GM21717 (cell line): ENCODE measurements at regions not wholly inside any gene's neighbourhood (a gene's known extent, or its start where the extent isn't known, plus 50 kb on each side); places are given as distances from the start of the nearest gene placed in this dataset.
"Not testable (repeated sequence)": the region's sequence is repeated elsewhere in the genome, so short reads cannot be mapped to it uniquely, and the experiment has no call there.

Experiments used
- ATAC-seq: cut with Tn5 transposase; IDR thresholded peaks from one replicate; pipeline ENCODE4 v1.9.1; 2021; ENCODE audit warnings: mild to moderate bottlenecking, moderate library complexity; ENCODE audit not compliant: unreplicated experiment

DNA sequence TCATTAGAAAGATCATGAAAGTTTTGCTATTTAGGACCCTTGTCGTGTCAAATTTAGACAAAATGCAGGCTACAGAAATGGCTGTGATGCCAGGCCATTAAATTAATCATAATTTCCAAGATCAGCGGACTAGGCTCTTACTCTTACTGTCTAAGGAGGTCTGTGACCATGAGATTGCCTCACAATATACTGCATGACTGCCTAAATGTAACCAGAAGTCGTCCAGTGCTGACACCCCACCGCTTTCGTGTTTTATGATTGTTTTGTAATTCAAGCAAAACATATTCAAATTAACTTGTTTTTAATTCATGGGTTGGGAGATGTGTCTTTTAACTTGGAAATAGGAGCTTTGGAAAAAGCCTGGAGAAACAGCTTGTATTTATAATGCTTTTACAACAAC lies 947.5 kb downstream of the BRINP3 start:
- ATAC-seq, result no peak

DNA sequence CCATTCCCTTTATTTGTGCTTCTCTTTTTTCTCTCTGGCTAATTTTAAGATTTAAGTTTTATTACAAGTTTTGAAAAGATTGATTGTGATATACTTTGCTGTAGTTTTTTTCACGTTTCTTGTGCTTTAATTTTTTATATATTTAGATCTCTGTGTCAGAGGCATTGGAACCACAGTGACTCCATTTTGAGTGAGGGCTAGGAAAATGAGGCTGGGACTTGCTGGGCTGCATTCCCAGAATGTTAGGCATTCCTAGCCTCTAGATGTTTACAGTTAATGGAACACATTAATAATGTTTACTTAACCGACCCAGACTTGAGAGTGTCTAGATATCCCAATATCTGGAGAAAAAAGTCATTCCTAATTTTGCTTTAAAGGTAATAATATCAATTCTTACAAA lies 939.4 kb downstream of the BRINP3 start:
- no peak for ATAC-seq

DNA sequence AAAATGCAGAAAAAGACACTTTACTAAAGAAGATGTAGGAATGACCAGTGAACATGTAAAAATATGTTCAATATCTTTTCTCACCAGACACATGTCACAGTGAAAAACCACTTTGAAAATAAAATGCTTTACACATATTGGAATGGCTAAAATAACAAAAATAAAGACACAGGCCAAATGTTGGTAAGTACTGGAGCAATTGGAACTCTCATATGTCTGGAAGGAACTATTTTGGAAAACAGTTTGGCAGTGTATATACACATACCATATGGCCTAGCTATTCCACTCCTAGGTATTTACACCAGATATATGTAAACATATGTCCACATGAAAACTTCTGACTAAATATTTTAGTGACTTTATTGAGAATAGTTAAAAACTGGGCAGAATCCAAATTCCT lies 927.2 kb downstream of the BRINP3 start:
- no peak for ATAC-seq

DNA sequence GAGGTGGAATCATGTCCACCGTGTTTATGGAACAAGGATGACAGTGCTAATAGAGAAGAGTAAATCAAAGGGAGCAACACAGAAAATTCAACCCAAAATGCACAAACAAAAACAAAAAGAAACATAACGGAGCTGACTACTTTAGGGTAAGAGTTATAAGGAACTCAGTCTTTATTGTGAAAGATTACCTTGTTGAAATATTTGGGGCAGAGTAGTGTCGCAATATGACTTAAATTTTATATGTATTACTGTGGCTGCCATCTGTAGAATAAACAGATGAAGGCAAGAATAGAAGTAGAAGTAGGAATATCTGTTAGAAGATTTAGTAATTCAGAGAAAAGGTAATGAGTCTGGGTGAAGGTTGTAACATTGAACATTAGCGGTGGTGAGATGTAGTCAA lies 913.9 kb downstream of the BRINP3 start:
- ATAC-seq, result no peak

DNA sequence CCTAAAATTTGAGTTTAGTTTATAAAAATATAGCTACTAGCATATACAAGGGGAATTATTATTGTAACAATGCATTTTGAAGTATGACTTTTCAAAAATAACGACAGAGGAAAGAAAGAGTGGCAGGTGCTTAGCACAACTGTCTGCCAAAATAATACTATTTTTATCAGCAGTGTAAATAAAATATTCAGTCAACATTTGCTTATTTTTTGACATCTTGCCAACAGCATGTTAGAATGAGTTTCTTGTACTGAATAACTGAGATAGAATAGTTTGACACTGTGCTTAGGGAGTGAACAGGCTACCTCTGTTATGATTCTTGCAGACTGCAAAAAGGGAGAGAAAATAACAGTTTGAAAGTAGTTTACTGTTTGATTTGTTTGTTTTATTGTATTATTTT lies 909.8 kb downstream of the BRINP3 start:
- no peak for ATAC-seq

DNA sequence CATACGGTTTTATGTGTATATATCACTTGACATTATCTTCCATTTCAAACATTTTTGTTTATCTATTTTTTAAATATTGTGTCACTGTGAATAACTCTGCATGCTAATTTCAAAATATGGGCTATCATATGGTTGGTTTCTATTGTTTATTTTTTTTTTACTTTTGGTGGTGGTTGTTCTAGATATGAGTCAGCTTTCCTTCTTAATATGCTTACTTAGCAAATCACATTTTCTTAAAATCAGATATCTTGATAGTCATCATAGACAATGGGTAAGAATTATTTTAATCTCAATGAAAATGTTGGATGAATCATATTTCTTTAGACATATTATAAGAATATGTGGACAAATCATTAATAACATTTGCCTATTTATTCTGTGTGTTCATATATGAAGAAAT lies 881.5 kb downstream of the BRINP3 start:
- no peak for ATAC-seq

DNA sequence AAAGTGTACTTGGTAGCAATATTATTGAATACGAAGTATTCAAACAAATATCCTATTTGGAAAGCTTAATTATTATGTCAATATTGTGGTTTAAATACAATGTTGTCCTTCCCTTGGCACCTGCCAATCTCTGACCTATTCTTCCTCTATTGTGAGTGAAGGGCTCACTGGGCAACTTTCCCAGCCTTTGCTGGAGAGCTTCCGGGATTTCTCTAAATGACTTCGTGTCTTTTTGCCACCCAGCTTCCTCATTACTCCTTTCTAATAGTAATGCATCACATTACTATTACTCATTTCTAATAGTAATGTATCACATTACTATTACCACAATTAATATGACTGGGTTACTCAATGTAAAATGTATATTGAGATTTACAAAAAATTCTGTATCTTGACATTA lies 880.6 kb downstream of the BRINP3 start:
- no peak for ATAC-seq

DNA sequence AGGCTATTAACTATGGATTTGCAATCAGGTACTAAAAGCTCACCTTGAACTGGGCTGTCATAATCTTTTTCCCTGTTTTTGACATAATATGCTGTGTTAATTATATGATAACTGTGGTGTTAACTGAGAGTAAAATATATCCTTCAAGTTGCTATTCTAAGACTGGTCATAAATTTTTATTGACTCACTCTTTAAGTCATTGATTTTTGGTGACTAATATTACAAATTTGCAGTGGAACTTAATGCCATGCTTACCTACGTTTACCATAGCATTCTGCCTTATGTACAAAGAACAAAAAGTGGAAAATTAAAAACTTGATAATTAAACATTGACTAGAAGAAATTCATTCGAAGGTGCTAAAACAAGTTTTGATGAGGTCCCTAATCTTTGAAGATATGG lies 872.4 kb downstream of the BRINP3 start:
- ATAC-seq, result no peak

DNA sequence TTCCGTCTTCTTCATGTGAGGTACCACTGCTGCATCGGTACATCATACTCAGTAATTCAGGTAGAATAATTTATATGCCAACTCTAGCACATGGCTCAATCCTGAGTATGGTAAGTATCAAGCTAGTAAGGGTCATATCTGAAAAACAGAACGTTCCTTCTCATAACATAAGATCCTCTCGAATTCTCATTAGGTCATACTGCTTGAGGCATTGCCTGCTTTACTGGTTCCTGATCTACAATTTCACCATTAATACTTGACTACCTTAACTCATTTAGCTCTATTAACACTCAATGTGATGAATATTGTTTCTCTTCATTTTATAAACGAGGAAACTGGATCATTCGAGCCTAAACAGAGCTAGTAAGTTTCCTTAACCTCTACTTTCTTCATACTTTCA lies 871.6 kb downstream of the BRINP3 start:
- ATAC-seq, result no peak

DNA sequence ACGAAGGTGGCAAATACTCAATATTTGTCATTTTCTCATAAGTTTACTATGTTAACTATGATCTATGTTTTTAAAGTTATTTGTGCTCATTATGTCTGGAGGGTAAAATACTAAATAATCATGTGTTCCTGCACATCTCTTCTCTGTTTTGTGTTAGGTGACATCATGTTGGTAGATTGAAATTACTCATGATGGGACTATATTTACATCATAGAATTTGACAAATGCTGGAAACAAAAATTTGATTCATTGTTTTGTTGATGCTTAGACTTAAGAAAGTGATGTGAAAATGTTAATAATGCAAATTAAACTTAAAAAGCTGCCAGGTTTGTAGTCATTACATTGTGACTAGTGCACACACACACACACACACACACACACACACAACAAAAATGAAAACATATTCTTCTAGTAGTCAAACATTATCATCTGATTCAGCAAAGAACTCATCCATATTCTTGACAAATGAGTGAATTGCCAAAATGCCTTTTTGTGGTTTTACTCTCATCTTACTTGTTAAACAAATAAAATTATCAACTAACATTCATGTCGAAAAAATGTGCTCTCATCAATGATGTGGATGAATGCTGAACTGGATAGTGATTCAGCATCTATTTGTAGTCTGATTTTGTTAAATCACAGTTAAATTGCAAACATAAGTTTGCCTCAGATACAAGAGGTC lies 870.7 kb downstream of the BRINP3 start:
- no peak for ATAC-seq

DNA sequence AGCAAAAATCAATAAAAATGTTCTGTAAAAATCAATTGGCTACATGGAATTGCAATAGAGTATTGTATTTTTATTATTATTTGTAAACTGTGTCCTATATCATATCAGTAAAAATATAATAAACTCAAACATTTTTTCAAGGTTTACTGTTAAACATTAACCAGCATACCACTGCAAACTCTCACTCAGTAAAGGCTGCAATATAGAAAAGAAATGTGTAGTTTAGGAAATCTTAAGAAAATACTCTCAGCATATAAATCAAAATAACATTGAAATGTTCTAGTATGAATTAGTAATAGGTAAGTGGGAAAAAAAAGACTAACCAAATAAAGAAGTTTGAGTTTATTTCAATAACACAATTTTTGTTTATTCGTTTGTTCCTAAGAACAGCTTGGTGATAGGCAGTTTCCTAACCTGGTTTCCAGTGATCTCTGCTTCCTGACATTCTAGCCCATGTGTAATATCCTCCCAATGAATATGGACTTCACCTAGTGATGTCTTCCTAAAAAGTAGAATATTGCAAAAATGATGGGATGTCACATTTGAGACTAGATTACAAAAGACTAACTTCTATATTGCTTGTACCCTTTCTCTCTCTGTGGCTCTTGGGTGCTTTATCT lies 870.1 kb downstream of the BRINP3 start:
- no peak for ATAC-seq

DNA sequence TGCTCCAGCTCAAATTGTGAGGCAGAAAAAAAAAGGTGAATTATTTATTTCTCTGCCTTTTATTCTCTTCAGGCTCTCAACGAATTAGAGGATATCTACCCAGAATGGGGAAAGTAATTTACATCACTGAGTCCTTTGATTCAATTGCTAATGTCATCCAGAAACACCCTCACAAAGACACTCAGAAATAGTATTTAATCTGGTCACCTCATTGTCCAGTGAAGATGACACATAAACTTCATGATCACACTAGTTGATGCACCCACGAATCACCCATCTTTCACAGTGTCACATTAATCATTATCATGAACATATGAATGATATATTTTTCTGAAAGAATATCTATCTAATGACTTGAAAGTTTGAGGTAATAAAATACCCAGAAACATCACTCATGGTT lies 868.5 kb downstream of the BRINP3 start:
- no peak for ATAC-seq

DNA sequence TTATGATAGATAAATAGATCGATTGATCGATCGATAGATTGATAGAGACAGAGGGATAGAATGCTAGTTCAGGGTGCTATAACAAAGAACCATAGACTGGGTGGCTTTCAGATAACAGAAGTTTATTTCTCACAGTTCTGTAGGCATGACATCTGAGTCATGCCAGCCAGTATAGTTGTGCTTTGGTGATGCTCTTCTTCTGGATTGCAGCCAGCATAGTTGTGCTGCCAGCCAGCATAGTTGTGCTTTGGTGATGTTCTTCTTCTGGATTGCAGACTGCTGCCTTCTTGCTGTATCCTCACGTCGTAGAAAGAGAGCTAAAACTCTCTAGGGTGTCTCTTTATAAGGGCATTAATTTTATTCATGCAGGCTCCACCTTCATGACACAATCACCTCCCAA lies 860.8 kb downstream of the BRINP3 start:
- no peak for ATAC-seq

DNA sequence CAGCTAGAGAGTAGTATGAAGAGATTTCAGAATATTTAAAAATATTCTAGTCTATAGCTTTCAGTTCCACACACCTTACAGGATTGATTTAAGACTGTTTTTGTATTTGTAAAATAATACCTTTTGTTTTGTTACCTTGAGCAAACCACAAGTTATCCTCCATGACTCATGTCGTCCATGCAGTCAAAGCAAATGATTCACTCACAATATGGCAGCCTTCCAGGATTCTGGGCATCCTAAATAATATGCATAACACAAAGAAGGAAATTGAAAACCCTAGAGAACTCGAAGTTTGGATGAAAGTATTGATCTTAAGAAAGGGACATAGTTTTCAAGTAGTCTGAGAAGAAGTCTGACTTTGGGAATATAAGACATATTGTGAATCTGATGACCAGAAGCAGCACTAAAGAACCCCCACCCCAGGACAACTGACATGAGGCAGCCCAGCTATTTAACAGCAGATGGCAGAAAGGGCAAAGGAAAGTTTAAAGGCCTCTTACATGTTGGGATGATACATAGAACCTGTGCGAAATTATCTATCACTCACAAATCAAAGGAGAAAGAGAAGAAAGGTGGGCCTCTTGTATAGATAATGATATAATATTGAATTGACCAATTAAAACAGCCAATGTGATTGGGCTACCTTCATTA lies 857.9 kb downstream of the BRINP3 start:
- no peak for ATAC-seq

DNA sequence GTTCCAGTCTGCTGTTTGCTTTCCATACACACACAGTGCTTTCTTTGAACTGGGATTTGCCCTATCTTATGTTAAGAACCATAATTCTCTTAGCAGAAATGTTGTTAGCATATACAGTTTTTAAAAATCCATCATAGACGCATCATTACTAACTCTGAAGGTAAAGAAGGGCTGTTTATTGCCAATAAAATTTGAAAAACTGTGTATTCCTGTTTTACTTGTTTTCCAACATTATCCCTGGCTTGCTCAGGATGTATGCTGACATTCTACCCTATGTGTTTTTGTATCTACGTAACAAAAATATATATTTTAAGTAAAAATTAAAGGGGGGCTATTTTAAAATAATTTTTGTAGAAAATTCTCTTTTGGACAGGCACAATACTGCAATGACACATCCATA lies 857.2 kb downstream of the BRINP3 start:
- no peak for ATAC-seq

DNA sequence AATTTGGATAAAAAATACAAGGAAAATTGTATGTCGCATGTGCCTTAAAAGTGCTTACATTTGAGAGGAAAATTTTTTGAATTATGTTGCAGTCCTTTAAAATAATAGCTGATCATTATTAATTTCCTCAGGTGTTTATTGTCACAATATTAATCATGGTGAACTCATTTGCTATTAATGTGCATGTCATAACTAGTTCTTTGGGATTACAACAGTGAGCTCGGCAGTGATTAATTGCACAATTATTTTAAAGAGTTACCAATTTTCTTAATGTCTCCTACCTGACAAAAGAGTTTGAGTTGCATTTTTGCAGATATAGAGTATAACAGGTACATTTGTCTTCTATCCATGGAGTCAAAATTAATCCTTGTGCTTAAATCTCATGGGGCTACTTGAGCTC lies 854.3 kb downstream of the BRINP3 start:
- no peak for ATAC-seq

DNA sequence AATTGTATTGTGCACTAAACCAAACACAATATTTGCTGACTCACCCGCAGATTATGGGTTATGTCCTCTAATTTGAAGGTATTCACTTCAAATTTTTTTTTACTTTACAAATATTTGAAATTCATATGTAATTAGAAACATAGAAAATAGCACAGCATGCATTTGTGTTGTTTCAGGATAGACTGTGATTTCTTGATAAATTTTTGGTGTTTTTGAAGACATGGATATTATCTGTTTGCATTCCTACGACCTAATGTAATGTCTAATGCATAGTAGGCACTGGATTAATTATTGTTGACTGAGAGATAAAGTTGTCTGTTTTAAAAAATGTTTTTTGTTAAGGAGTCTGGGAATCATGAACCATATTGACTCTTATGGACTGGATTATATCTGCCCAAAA lies 850.2 kb downstream of the BRINP3 start:
- no peak for ATAC-seq

DNA sequence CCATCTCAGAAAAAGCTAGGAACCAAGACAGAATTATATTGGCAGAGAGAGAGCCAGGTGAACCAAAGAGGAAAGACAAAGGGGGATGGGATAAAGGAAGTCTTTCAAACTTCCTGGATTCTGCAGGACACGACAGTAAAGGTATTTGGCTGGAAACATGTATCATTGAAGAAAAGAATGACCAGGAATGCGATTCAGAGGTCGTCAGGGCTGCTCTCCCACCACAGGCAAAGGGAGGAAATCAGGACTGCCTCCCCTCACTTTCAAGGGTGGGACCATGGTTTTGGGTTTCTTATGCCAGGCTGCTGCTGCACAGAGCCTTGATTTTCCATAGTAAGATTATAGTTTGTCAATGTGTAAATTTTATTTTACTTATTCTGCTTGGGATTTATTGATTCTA lies 848.8 kb downstream of the BRINP3 start:
- no peak for ATAC-seq

DNA sequence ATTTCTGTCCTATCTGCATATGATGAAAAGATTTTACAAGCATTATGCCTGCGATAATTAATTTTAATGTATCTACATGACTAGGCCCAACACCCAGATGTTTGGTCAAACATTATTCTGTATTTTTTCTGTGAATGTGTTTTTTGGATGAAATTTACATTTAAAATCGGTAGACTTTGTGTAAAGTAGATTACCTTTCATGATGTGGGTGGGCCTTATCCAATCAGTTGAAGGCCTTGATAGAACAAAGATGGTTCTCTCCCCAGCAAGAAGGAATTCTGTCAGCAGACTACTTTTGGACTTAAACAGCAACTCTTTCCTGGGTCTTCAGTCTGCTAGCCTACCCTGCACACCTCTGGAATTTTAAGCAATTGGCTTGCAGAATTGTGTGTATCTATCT lies 844.0 kb downstream of the BRINP3 start:
- no peak for ATAC-seq

DNA sequence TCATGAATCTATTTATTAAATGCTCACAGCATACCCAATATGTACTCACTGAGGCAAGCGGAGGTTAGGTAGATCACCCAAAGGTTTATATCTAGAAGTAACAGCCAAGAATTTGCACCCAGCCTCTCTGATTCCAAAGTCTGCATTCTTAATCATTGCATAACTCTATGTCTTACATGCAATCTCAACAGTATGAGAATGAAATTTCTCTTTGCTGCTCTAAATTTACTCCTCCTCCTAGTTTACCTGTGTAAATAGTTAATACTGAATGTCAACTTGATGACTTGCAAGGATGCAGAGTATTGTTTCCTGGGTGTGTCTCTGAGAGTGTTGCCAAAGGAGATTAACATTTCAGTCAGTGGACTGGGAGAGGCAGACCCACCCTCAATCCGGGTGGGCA lies 840.6 kb downstream of the BRINP3 start:
- no peak for ATAC-seq

DNA sequence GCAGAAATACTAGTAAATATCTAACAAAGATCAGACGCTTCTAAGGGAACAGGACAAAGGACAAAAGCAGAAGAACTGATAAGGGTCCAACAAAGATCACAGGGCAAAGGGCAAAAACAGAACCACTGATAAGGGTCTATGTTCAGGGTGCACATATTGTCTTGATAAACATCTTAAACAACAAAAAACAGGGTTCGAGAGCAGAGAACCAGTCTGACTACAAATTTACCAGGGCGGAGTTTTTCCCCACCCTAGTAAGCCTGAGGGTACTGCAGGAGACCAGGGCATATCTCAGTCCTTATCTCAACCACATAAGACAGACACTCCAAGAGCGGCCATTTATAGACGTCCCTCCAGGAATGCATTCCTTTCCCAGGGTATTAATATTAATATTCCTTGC lies 833.5 kb downstream of the BRINP3 start:
- ATAC-seq, result not testable (repeated sequence)

DNA sequence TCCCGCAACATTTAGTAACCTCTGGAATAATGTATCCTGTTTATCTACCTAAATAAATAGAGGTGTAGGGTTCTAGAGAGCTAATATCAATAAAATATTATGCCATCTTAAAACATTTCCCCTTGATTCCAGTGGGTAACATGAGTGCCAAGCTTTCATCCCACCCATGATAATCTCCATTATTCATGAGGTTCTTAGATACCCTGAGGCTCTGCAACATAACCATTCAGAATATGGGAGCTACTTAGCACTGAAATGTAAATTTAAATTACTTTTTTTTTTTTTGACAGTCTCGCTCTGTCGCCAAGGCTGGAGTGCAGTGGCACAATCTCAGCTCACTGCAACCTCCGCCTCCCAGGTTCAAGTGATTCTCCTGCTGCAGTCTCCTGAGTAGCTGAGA lies 832.7 kb downstream of the BRINP3 start:
- ATAC-seq, result no peak

DNA sequence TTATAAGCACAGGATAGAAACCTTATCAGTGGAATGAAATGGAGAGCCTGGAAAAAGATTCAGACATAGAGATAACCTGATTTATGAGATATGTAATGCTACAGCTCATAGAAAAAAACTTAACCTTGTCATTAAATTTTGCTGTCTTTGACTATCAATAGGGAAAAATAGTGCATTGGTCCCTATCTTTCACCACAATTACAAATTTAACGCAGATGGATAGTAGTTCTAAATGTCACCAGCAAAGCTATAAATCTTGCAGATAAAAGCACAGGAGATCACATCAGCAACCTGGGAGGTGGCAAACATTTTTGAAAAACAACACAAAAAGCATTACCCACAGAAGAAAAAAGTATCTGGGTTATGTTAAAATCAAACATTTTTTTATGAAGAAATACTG lies 831.6 kb downstream of the BRINP3 start:
- no peak for ATAC-seq
